GM12878 (cell line): ENCODE measurements at regions not wholly inside any gene's neighbourhood (a gene's known extent, or its start where the extent isn't known, plus 50 kb on each side); places are given as distances from the start of the nearest gene placed in this dataset.

ENCODE experiments used
- ATAC-seq: fragments of 200-7000 bp; cut with Tn5 transposase; 3 replicates; pipeline ENCODE4 v1.9.1; 2020; ENCODE audit warnings: mild to moderate bottlenecking, moderate library complexity
- BruUV-seq: library from RNA; stranded (reverse); fragments of 400-500 nt; replicated peaks from 2 replicates; lab custom pipeline; 2021; lab: Mats Ljungman, UMichigan
- CTCF ChIA-PET: fragments of 300-600 bp; sonication (Branson Sonifier 250); formaldehyde crosslinking; extraction: SDS; loops from one replicate; lab custom pipeline; 2021; ENCODE audit warnings: inconsistent platforms; lab: Yijun Ruan, JAX
- POLR2A ChIA-PET: fragments of 350-600 bp; formaldehyde crosslinking; extraction: SDS; loops from one replicate; lab custom pipeline; 2021; ENCODE audit warnings: inconsistent platforms; lab: Charles Lee
- RAD21 ChIA-PET: fragments of 300-600 bp; sonication (Branson Sonifier 250); formaldehyde crosslinking; loops from one replicate; lab custom pipeline; 2023; ENCODE audit warnings: antibody characterized with exemption; ENCODE audit not compliant: unreplicated experiment; lab: Charles Lee
- SMC1A ChIA-PET: fragments of 300-600 bp; sonication (Branson Sonifier 250); formaldehyde crosslinking; loops from one replicate; lab custom pipeline; 2023; ENCODE audit not compliant: unreplicated experiment, uncharacterized antibody; lab: Charles Lee
- DNase-seq: peaks from one replicate; pipeline ENCODE4 v3.0.0-alpha.2; 2011; ENCODE audit warnings: low read depth, low spot score
- FAIRE-seq: peaks from 3 replicates; lab custom pipeline; 2011; peaks lifted over from hg19 to GRCh38; lab: Jason Lieb, UNC
- H2AFZ ChIP-seq: 2 replicates; pipeline ENCODE4 v1.6.0; 2011; ENCODE audit warnings: low read depth, low read length, control low read depth; ENCODE audit not compliant: control insufficient read depth
- H3K27ac ChIP-seq: 2 replicates; pipeline ENCODE4 v1.5.1; 2011; ENCODE audit warnings: control low read depth; ENCODE audit not compliant: control insufficient read depth, insufficient read depth
- H3K27me3 ChIP-seq, 2 experiments: replicated peaks in 1 of 2; 2 replicates each; pipeline versions ENCODE4 v1.6.0 to v1.6.1; 2011; ENCODE audit warnings: low read length in 1 of 2; ENCODE audit not compliant: control insufficient read depth in 2 of 2, insufficient read depth in 2 of 2
- H3K36me3 ChIP-seq, 2 experiments: 2 replicates each; pipeline ENCODE4 v1.5.1; 2011; ENCODE audit warnings: low read length in 1 of 2; ENCODE audit not compliant: control insufficient read depth in 2 of 2, insufficient read depth in 2 of 2
- H3K4me1 ChIP-seq: 2 replicates; pipeline ENCODE4 v1.6.1; 2011; ENCODE audit warnings: mild to moderate bottlenecking, low read length, moderate library complexity, mixed read lengths; ENCODE audit not compliant: control insufficient read depth, insufficient read depth
- H3K4me2 ChIP-seq: 2 replicates; pipeline ENCODE4 v1.6.0; 2011; ENCODE audit warnings: control low read depth; ENCODE audit not compliant: control insufficient read depth, insufficient read depth
- H3K4me3 ChIP-seq: fragments of 200-600 bp; sonication (generic); 2 replicates; pipeline ENCODE4 v1.5.1; 2016
- H3K79me2 ChIP-seq: 2 replicates; pipeline ENCODE4 v1.6.0; 2011; ENCODE audit warnings: low read length; ENCODE audit not compliant: control insufficient read depth, insufficient read depth
- H3K9ac ChIP-seq: 2 replicates; pipeline ENCODE4 v1.8.0; 2011; ENCODE audit warnings: low read length, control low read depth, mixed read lengths; ENCODE audit not compliant: control insufficient read depth, insufficient read depth
- H3K9me3 ChIP-seq: replicated peaks from 3 replicates; pipeline ENCODE4 v1.5.1; 2011; ENCODE audit warnings: mild to moderate bottlenecking, low read length; ENCODE audit not compliant: control insufficient read depth, insufficient read depth
- H4K20me1 ChIP-seq: 2 replicates; pipeline ENCODE4 v1.6.0; 2011; ENCODE audit not compliant: control insufficient read depth, insufficient read depth
- BMI1 ChIP-seq: fragments of 450-650 bp; IDR thresholded peaks from 2 replicates; pipeline ENCODE4 v1.6.1; 2016; ENCODE audit warnings: mild to moderate bottlenecking, moderate library complexity, borderline replicate concordance
- CEBPZ ChIP-seq: fragments of 150-350 bp; IDR thresholded peaks from 2 replicates; pipeline ENCODE4 v1.6.1; 2016; ENCODE audit warnings: low read depth, low read length
- DPF2 ChIP-seq: fragments of 450-650 bp; IDR thresholded peaks from 2 replicates; pipeline ENCODE4 v1.6.1; 2017; ENCODE audit warnings: mild to moderate bottlenecking
- EED ChIP-seq: sonication (generic); IDR thresholded peaks from 2 replicates; pipeline ENCODE4 v1.6.1; 2016; ENCODE audit warnings: antibody characterized with exemption, low read depth
- ETV6 ChIP-seq, 2 experiments: fragments of 450-650 bp in 1 of 2; IDR thresholded peaks in 1 of 2; conservative IDR thresholded peaks in 1 of 2; 2 replicates each; pipeline ENCODE4 v1.6.1; 2014; ENCODE audit warnings: antibody characterized with exemption in 1 of 2, borderline replicate concordance in 1 of 2, low read depth in 1 of 2, mild to moderate bottlenecking in 1 of 2, moderate library complexity in 1 of 2
- MEF2B ChIP-seq: fragments of 450-650 bp; IDR thresholded peaks from 2 replicates; pipeline ENCODE4 v1.6.1; 2018; ENCODE audit warnings: mild to moderate bottlenecking, moderate library complexity; ENCODE audit not compliant: partially characterized antibody, poor library complexity, severe bottlenecking
- NFXL1 ChIP-seq: fragments of 450-650 bp; IDR thresholded peaks from 2 replicates; pipeline ENCODE4 v1.6.1; 2017; ENCODE audit warnings: antibody characterized with exemption, mild to moderate bottlenecking, borderline replicate concordance
- NR2C1 ChIP-seq: fragments of 450-650 bp; IDR thresholded peaks from 2 replicates; pipeline ENCODE4 v1.6.1; 2017; ENCODE audit warnings: antibody characterized with exemption, mild to moderate bottlenecking, moderate library complexity
- RUNX3 ChIP-seq: IDR thresholded peaks from 2 replicates; pipeline ENCODE4 v1.6.1; 2012; ENCODE audit warnings: low read length, inconsistent platforms
- SP1 ChIP-seq: IDR thresholded peaks from one replicate; pipeline ENCODE4 v1.6.1; 2011; ENCODE audit warnings: low read depth, low read length
- SREBF2 ChIP-seq: IDR thresholded peaks from 2 replicates; pipeline ENCODE4 v1.6.1; 2012; ENCODE audit warnings: mild to moderate bottlenecking, low read length
- SRF ChIP-seq, 2 experiments: IDR thresholded peaks; 2 replicates each; pipeline ENCODE4 v1.6.1; 2011; ENCODE audit warnings: low read depth in 2 of 2, low read length in 2 of 2, mild to moderate bottlenecking in 1 of 2, moderate library complexity in 1 of 2
- YBX1 ChIP-seq: fragments of 450-650 bp; IDR thresholded peaks from 2 replicates; pipeline ENCODE4 v1.6.1; 2016; ENCODE audit warnings: antibody characterized with exemption
- YY1 ChIP-seq: IDR thresholded peaks from 2 replicates; pipeline ENCODE4 v1.6.1; 2011; ENCODE audit warnings: low read depth, mild to moderate bottlenecking, low read length
- ZBED1 ChIP-seq: IDR thresholded peaks from 2 replicates; pipeline ENCODE4 v1.6.1; 2016; ENCODE audit warnings: borderline replicate concordance
- WGBS: methylation state at CpG from one replicate; pipeline ENCODE4 v1.1.6; 2016; ENCODE audit warnings: low lambda C conversion rate; ENCODE audit not compliant: insufficient replicate concordance, insufficient coverage; ENCODE audit errors: missing lambda C conversion rate; 5-methylcytosine and 5-hydroxymethylcytosine counted together
- in situ Hi-C: fragments of 300-500 bp; cut with MboI; formaldehyde crosslinking; loops from 9 replicates; pipeline ENCODE4 v1.14.3; 2018; ENCODE audit warnings: mixed read lengths
- intact Hi-C: fragments of 100-400 bp; cut with micrococcal nuclease; formaldehyde crosslinking; loops from one replicate; pipeline ENCODE4 v1.14.2; 2022; ENCODE audit not compliant: unreplicated experiment
- TF ChIP-seq, protein P1 (sequence below): fragments of 450-650 bp; IDR thresholded peaks from 2 replicates; pipeline ENCODE4 v1.6.1; 2014; ENCODE audit warnings: mild to moderate bottlenecking
- TF ChIP-seq, protein P2 (sequence below): fragments of 450-650 bp; IDR thresholded peaks from 2 replicates; pipeline ENCODE4 v1.6.1; 2016; ENCODE audit warnings: mild to moderate bottlenecking

DNA sequence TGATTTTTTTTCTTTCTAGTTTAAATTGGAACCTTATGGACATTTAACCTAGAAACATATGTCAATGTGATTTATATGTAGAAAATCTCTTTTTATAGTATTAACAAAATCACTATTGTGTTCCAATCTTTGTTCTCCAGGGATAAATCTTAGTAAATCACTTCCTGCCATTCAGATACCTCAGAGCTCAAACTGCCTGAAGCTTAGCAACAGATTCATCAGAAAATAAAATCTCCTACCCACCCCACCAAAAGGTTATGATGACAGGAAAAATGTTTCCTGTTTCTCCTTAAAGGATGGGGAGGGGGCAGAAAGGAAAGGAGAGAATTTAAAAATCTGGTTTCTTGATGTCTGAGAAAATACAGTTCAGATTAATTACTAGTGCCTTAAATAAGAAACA lies 105.0 kb upstream of the TUT7 start (continued):
- no peak for TF ChIP-seq NFXL1
- TF ChIP-seq, all 136 proteins: peak for 0

DNA sequence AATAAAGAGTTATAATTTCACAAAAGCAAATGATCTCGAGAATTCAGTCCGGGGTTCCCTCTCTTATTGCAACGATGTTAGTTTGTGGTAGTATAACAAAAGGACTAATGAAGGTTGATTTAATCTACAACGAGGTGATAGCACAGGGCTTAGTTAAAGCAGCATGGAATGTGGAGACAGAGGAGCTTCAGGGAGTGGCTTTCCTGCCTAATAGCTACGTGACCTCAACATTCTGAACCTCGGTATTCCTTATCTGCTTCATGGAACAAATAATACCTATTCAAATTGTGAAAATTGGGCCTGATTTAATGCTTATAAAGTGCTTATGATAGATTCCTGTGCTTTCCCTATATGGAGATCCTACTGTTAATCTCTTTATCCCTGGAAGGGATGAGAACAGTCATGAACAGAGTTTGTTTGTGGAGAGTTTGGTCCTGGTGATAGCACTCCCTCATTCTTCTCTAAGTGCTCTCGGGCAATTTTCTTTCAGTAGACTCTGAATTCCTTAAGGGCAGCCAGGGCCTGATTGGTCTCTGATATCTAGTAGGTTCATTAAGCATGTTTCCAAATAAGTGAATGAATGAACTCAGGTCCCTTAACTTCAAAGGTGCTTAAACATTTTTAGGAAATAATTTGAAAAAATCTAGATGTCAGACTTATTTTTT lies 104.1 kb upstream of the TUT7 start:
- POLR2A ChIA-PET, result no interaction called here
- no peaks in the 10 kb centered on the region for H3K9me3 ChIP-seq
- no peaks in the 10 kb centered on the region for H3K27me3 ChIP-seq
- DNase-seq (no peak), FAIRE-seq (no peak), ATAC-seq (no peak)
- no peaks in the 10 kb centered on the region for H3K79me2 ChIP-seq
- in situ Hi-C loops, result no loop called here
- H3K4me2 ChIP-seq, result no peak overlapping the region
- RAD21 ChIA-PET, result no interaction called here
- no peaks in the 10 kb centered on the region for H3K36me3 ChIP-seq
- SMC1A ChIA-PET, result no interaction called here
- no peaks in the 10 kb centered on the region for H3K4me1 ChIP-seq
- no peak overlapping the region for H3K9ac ChIP-seq
- WGBS, result 2% methylated on average over 7 of the region's 7 CpGs
- intact Hi-C loops, result no loop called here
- no peak overlapping the region for H3K4me3 ChIP-seq
- H2AFZ ChIP-seq, result no peak overlapping the region
- H3K27ac ChIP-seq, result no peak overlapping the region
- no peaks in the 10 kb centered on the region for H4K20me1 ChIP-seq
- CTCF ChIA-PET, result no interaction called here
- BruUV-seq, result no TSS peak
- TF ChIP-seq DPF2 (no peak), YY1 (no peak), SRF (IDR thresholded peaks at IDR 0.05; ENCODE audit: low read depth in 2 of 2, low read length in 2 of 2) (no peak), YBX1 (no peak), EED (no peak), BMI1 (no peak), RUNX3 (no peak), ZBED1 (no peak), NR2C1 (no peak), CEBPZ (no peak), ETV6 (conservative IDR thresholded peaks at IDR 0.05 in 1 of 2, IDR thresholded peaks at IDR 0.05 in 1 of 2; ENCODE audit: borderline replicate concordance in 1 of 2, low read depth in 1 of 2) (no peak), SREBF2 (no peak), SP1 (no peak), MEF2B (no peak)
- TF ChIP-seq, protein P1, sequence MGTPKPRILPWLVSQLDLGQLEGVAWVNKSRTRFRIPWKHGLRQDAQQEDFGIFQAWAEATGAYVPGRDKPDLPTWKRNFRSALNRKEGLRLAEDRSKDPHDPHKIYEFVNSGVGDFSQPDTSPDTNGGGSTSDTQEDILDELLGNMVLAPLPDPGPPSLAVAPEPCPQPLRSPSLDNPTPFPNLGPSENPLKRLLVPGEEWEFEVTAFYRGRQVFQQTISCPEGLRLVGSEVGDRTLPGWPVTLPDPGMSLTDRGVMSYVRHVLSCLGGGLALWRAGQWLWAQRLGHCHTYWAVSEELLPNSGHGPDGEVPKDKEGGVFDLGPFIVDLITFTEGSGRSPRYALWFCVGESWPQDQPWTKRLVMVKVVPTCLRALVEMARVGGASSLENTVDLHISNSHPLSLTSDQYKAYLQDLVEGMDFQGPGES, result no peak
- TF ChIP-seq, protein P2, sequence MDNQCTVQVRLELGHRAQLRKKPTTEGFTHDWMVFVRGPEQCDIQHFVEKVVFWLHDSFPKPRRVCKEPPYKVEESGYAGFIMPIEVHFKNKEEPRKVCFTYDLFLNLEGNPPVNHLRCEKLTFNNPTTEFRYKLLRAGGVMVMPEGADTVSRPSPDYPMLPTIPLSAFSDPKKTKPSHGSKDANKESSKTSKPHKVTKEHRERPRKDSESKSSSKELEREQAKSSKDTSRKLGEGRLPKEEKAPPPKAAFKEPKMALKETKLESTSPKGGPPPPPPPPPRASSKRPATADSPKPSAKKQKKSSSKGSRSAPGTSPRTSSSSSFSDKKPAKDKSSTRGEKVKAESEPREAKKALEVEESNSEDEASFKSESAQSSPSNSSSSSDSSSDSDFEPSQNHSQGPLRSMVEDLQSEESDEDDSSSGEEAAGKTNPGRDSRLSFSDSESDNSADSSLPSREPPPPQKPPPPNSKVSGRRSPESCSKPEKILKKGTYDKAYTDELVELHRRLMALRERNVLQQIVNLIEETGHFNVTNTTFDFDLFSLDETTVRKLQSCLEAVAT, result no peak
